GM10266 (cell line): ENCODE measurements at regions not wholly inside any gene's neighbourhood (a gene's known extent, or its start where the extent isn't known, plus 50 kb on each side); places are given as distances from the start of the nearest gene placed in this dataset.

Experiments
- DNase-seq: peaks from one replicate; pipeline ENCODE4 v3.0.0; 2012; ENCODE audit errors: extremely low spot score
- CTCF ChIP-seq: IDR thresholded peaks from 2 replicates; pipeline ENCODE4 v1.5.1; 2012; ENCODE audit warnings: mild to moderate bottlenecking, low read depth; ENCODE audit not compliant: control insufficient read depth, insufficient read depth; ENCODE audit errors: missing control alignments

- no peak for TF ChIP-seq CTCF
- DNase-seq, result no peak
Observed at GRCh38 chr5:116703328-116703727, 128.7 kb upstream of the SEMA6A start.

- TF ChIP-seq CTCF, result no peak
- peak; percentile 29 for DNase-seq
Observed at GRCh38 chr5:116702776-116703175, 128.2 kb upstream of the SEMA6A start.

- no peak for DNase-seq
- no peak for TF ChIP-seq CTCF
Observed at GRCh38 chr5:116699332-116699731, 124.7 kb upstream of the SEMA6A start.

- peak; percentile 35 for DNase-seq
Observed at GRCh38 chr5:116696366-116696765, 121.7 kb upstream of the SEMA6A start.

GRCh38 chr5:116695681-116696080 lies 121.1 kb upstream of the SEMA6A start:
- TF ChIP-seq CTCF, result no peak
- DNase-seq, result no peak

More at GRCh38 chr5:116696366-116696765, 121.7 kb upstream of the SEMA6A start:
- no peak for TF ChIP-seq CTCF

GRCh38 chr5:116686438-116686837 lies 111.8 kb upstream of the SEMA6A start:
- no peak for TF ChIP-seq CTCF
- DNase-seq, result no peak

GRCh38 chr5:116685931-116686330 lies 111.3 kb upstream of the SEMA6A start:
- no peak for DNase-seq
- no peak for TF ChIP-seq CTCF

- TF ChIP-seq CTCF, result no peak
- no peak for DNase-seq
Observed at GRCh38 chr5:116685069-116685468, 110.4 kb upstream of the SEMA6A start.
